ENCODE measurements at regions not wholly inside any gene's neighbourhood (a gene's known extent, or its start where the extent isn't known, plus 50 kb on each side); places are given as distances from the start of the nearest gene placed in this dataset.

DNA sequence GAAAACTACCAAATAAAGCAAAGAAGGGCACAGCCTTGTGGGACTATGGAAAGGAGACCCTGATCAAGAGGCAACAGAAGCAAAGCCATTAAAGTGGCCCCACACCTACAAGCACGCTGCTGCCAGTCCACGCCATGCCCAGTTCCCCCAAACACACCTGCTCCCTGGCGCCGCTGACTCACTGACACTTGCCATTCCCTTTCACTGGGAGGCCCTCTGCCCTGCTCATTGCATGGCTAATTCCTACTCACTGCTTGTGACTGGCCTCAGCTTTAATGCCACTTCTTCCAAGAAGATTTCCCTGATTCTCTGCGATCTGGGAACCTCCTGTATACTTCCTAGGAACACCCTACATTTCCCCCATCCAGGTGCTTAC is 71.2 kb upstream of the TAF1L start:
- TF ChIP-seq, protein P1, sequence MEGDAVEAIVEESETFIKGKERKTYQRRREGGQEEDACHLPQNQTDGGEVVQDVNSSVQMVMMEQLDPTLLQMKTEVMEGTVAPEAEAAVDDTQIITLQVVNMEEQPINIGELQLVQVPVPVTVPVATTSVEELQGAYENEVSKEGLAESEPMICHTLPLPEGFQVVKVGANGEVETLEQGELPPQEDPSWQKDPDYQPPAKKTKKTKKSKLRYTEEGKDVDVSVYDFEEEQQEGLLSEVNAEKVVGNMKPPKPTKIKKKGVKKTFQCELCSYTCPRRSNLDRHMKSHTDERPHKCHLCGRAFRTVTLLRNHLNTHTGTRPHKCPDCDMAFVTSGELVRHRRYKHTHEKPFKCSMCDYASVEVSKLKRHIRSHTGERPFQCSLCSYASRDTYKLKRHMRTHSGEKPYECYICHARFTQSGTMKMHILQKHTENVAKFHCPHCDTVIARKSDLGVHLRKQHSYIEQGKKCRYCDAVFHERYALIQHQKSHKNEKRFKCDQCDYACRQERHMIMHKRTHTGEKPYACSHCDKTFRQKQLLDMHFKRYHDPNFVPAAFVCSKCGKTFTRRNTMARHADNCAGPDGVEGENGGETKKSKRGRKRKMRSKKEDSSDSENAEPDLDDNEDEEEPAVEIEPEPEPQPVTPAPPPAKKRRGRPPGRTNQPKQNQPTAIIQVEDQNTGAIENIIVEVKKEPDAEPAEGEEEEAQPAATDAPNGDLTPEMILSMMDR (IDR thresholded peaks at IDR 0.05; ENCODE audit: insufficient read depth, low read length) = no peak
- TF ChIP-seq, protein P2, sequence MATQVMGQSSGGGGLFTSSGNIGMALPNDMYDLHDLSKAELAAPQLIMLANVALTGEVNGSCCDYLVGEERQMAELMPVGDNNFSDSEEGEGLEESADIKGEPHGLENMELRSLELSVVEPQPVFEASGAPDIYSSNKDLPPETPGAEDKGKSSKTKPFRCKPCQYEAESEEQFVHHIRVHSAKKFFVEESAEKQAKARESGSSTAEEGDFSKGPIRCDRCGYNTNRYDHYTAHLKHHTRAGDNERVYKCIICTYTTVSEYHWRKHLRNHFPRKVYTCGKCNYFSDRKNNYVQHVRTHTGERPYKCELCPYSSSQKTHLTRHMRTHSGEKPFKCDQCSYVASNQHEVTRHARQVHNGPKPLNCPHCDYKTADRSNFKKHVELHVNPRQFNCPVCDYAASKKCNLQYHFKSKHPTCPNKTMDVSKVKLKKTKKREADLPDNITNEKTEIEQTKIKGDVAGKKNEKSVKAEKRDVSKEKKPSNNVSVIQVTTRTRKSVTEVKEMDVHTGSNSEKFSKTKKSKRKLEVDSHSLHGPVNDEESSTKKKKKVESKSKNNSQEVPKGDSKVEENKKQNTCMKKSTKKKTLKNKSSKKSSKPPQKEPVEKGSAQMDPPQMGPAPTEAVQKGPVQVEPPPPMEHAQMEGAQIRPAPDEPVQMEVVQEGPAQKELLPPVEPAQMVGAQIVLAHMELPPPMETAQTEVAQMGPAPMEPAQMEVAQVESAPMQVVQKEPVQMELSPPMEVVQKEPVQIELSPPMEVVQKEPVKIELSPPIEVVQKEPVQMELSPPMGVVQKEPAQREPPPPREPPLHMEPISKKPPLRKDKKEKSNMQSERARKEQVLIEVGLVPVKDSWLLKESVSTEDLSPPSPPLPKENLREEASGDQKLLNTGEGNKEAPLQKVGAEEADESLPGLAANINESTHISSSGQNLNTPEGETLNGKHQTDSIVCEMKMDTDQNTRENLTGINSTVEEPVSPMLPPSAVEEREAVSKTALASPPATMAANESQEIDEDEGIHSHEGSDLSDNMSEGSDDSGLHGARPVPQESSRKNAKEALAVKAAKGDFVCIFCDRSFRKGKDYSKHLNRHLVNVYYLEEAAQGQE (IDR thresholded peaks at IDR 0.05; ENCODE audit: insufficient replicate concordance, low read depth) = no peak
- TF ChIP-seq POLR2AphosphoS5 (IDR thresholded peaks at IDR 0.05; ENCODE audit: low read depth) = no peak
- no peak for TF ChIP-seq SPI1 (IDR thresholded peaks at IDR 0.05; ENCODE audit: borderline replicate concordance, low read depth)

Data from HL-60 (cell line).